ENCODE measurements at regions not wholly inside any gene's neighbourhood (a gene's known extent, or its start where the extent isn't known, plus 50 kb on each side); places are given as distances from the start of the nearest gene placed in this dataset.
A peak's percentile ranks its signal among the peaks of the same experiment; 100 is the strongest.

DNA sequence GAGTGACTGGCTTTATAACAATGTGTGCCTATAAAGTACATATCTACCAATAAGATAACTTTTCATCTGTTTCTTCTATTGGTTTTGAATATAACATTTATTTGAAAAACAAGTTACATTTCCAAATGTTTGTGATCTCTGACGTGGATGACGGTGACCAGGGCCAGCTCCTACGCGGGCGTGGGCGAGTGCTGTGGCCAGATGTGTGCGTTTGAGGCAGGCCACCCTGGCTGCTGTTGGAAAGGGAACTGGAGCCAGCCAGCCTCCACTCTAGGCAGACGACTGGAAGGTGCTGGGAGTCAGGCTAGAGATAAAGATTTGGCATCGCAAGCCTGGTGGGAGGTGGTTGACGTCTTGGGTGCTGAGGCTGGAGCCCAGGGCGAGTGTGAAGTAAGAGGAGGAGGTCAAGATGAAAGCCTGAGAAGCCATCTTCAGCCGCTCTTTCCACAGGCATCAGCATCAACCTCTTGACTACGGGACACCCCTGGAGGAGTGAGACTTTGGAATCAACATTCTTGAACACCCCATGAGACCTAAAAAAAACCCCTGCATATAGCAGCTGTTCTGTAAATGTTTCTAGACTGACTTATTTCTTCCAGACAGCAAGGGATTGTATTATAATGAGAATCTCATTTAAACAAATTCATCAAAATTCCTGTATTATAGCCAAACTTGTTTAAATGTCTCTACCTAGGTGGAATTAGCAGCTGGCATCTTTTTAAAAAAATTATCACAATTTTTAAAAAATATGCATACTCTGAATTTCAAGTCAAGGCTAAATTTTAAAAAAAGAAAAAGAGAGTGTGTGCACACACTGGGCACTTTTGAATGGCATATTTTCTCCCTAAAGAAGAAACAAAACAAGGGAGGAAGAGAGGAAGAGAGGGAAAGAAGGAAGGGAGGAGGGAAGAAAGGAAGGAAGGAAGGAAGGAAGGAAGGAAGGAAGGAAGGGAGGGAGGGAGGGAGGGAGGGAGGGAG, 112.5 kb upstream of the SLC44A3 start:
- CTCF ChIA-PET = no interaction called here
- Histone ChIP-seq H3K9me3 (no peaks in the 10 kb centered on the region), H3K4me1 (no peaks in the 10 kb centered on the region), H3K27me3 (replicated peaks; ENCODE audit: control insufficient read depth, insufficient read depth, low read length) (no peaks in the 10 kb centered on the region), H3K36me3 (ENCODE audit: control insufficient read depth, insufficient read depth, low read length) (no peaks in the 10 kb centered on the region), H3K4me3 (ENCODE audit: low read depth, low read length) (no peak overlapping the region)
- Mint-ChIP-seq H3K27me3 (ENCODE audit: insufficient read depth, unreplicated experiment) (no peaks in the 10 kb centered on the region), H3K36me3 (ENCODE audit: insufficient read depth, unreplicated experiment) (peaks cover 4% of the 10 kb centered on the region), H3K4me1 (ENCODE audit: low read depth, unreplicated experiment) (no peaks in the 10 kb centered on the region), H3K27ac (ENCODE audit: unreplicated experiment) (peak overlapping the region; percentile 28), H3K4me3 (ENCODE audit: unreplicated experiment) (no peak overlapping the region), H3K9me3 (ENCODE audit: unreplicated experiment) (no peaks in the 10 kb centered on the region)
- intact Hi-C loops (cut with micrococcal nuclease; ENCODE audit: unreplicated experiment) = no loop called here
- DNase-seq = no peak
- no TSS peak for BruUV-seq (replicated peaks)
- POLR2A ChIA-PET = no interaction called here
- TF ChIP-seq, protein P1, sequence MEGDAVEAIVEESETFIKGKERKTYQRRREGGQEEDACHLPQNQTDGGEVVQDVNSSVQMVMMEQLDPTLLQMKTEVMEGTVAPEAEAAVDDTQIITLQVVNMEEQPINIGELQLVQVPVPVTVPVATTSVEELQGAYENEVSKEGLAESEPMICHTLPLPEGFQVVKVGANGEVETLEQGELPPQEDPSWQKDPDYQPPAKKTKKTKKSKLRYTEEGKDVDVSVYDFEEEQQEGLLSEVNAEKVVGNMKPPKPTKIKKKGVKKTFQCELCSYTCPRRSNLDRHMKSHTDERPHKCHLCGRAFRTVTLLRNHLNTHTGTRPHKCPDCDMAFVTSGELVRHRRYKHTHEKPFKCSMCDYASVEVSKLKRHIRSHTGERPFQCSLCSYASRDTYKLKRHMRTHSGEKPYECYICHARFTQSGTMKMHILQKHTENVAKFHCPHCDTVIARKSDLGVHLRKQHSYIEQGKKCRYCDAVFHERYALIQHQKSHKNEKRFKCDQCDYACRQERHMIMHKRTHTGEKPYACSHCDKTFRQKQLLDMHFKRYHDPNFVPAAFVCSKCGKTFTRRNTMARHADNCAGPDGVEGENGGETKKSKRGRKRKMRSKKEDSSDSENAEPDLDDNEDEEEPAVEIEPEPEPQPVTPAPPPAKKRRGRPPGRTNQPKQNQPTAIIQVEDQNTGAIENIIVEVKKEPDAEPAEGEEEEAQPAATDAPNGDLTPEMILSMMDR (IDR thresholded peaks at IDR 0.05; ENCODE audit: insufficient read depth in 1 of 2, low read depth in 1 of 2, low read length in 1 of 2, severe bottlenecking in 1 of 2, unreplicated experiment in 1 of 2) = no peak

DNA sequence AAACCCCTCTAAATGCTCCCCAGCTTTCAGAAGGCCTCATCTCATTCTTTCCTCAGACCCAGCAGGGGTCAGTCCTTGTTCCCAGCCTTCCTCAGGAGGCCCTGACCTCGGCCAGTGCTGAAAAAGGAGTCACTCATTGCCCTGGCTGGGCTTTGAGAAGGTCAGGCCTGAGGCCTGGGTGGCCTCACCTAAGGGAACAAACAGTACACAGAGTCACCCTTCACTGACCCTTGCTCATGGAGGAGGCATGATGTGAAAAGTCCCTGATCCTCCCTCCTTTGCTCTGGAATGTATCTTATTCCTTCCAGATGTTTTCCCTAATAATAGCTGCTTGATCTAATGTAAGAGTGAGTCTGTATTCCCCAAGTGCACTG, 117.7 kb upstream of the SLC44A3 start:
- Histone ChIP-seq H3K4me1 (peaks cover 24% of the 10 kb centered on the region), H3K4me3 (ENCODE audit: low read depth, low read length) (no peak overlapping the region), H3K27me3 (replicated peaks; ENCODE audit: control insufficient read depth, insufficient read depth, low read length) (no peaks in the 10 kb centered on the region), H3K9me3 (no peaks in the 10 kb centered on the region), H3K36me3 (ENCODE audit: control insufficient read depth, insufficient read depth, low read length) (no peaks in the 10 kb centered on the region)
- Mint-ChIP-seq H3K27me3 (ENCODE audit: insufficient read depth, unreplicated experiment) (no peaks in the 10 kb centered on the region), H3K4me1 (ENCODE audit: low read depth, unreplicated experiment) (peaks cover 17% of the 10 kb centered on the region), H3K4me3 (ENCODE audit: unreplicated experiment) (no peak overlapping the region), H3K36me3 (ENCODE audit: insufficient read depth, unreplicated experiment) (peaks cover 3% of the 10 kb centered on the region), H3K9me3 (ENCODE audit: unreplicated experiment) (peaks cover 9% of the 10 kb centered on the region), H3K27ac (ENCODE audit: unreplicated experiment) (no peak overlapping the region)
- no peak for DNase-seq
- POLR2A ChIA-PET = no interaction called here
- no TSS peak for BruUV-seq (replicated peaks)
- CTCF ChIA-PET = no interaction called here
- TF ChIP-seq, protein P1 (IDR thresholded peaks at IDR 0.05; ENCODE audit: insufficient read depth in 1 of 2, low read depth in 1 of 2, low read length in 1 of 2, severe bottlenecking in 1 of 2, unreplicated experiment in 1 of 2) = no peak
- intact Hi-C loops (cut with micrococcal nuclease; ENCODE audit: unreplicated experiment) = no loop called here

DNA sequence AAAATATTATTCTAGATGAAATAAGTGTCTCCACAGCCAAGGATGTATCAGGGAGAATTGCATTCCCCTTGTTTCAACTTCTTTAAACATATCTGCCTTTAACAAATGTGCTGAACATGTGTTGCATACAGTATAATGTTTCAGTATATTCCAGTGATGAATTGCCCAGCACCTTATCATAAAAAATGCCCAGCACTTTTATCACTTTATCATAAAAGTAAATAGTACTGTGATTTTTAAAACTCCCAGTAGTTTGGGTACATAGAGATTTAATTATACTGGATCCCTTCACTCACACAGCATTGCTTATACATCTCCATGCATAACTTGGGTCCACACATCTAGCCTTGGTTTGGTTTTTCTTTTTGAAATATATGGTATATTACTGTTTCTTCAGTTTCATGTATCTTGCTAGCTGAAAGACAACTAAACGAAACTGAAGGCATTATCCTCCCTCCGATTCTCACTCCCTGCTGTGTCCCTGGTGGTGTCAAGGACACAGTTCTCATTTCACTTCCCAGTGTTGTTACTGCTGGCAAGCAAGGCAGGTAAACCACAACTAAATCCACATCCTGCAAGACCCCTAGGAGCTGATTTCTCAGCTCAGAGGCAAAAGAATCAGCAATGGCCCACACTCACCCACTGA, 118.2 kb upstream of the SLC44A3 start:
- H3K36me3 ChIP-seq (ENCODE audit: control insufficient read depth, insufficient read depth, low read length) = no peaks in the 10 kb centered on the region
- no peak for DNase-seq
- H3K9me3 ChIP-seq = no peaks in the 10 kb centered on the region
- BruUV-seq (replicated peaks) = no TSS peak
- Mint-ChIP-seq H3K9me3 (ENCODE audit: unreplicated experiment) (peaks cover 9% of the 10 kb centered on the region), H3K4me3 (ENCODE audit: unreplicated experiment) (no peak overlapping the region), H3K27me3 (ENCODE audit: insufficient read depth, unreplicated experiment) (no peaks in the 10 kb centered on the region), H3K27ac (ENCODE audit: unreplicated experiment) (no peak overlapping the region), H3K36me3 (ENCODE audit: insufficient read depth, unreplicated experiment) (no peaks in the 10 kb centered on the region), H3K4me1 (ENCODE audit: low read depth, unreplicated experiment) (peaks cover 17% of the 10 kb centered on the region)
- ChIA-PET CTCF (no interaction called here), POLR2A (no interaction called here)
- intact Hi-C loops (cut with micrococcal nuclease; ENCODE audit: unreplicated experiment) = no loop called here
- H3K4me1 ChIP-seq = peaks cover 24% of the 10 kb centered on the region
- no peaks in the 10 kb centered on the region for H3K27me3 ChIP-seq (replicated peaks; ENCODE audit: control insufficient read depth, insufficient read depth, low read length)
- H3K4me3 ChIP-seq (ENCODE audit: low read depth, low read length) = no peak overlapping the region
- TF ChIP-seq, protein P1 (IDR thresholded peaks at IDR 0.05; ENCODE audit: insufficient read depth in 1 of 2, low read depth in 1 of 2, low read length in 1 of 2, severe bottlenecking in 1 of 2, unreplicated experiment in 1 of 2) = no peak
